ENCODE measurements at regions not wholly inside any gene's neighbourhood (a gene's known extent, or its start where the extent isn't known, plus 50 kb on each side); places are given as distances from the start of the nearest gene placed in this dataset.

GRCh38 chr11:38582756-38583155 is 1984.7 kb upstream of the RAG2 start:
- Histone ChIP-seq H3K79me2 (ENCODE audit: insufficient read depth, low read length) (no peaks in the 10 kb centered on the region), H4K5ac (ENCODE audit: insufficient read length, low read depth, low read length) (no peak overlapping the region), H2BK120ac (ENCODE audit: low read depth, low read length, poor library complexity, severe bottlenecking) (no peak overlapping the region), H2BK20ac (ENCODE audit: low read depth, low read length, poor library complexity, severe bottlenecking) (no peak overlapping the region), H4K8ac (replicated peaks; ENCODE audit: insufficient read length, low read depth, low read length) (no peak overlapping the region), H4K91ac (ENCODE audit: insufficient read length, low read depth, low read length) (no peak overlapping the region), H3K4me1 (ENCODE audit: insufficient read depth, low read length) (no peaks in the 10 kb centered on the region; the same call in 1 of the 2 replicates), H2BK12ac (ENCODE audit: insufficient read length, low read depth, low read length) (no peak overlapping the region), H3K23me2 (ENCODE audit: insufficient read length, low read depth, low read length, poor library complexity, severe bottlenecking) (no peaks in the 10 kb centered on the region), H3K4me2 (ENCODE audit: insufficient read depth, insufficient read length, low read length) (no peak overlapping the region), H3K27ac (ENCODE audit: insufficient read length, low read depth, low read length) (no peak overlapping the region), H3K9me3 (ENCODE audit: control insufficient read depth, low read depth, low read length) (peaks cover 6% of the 10 kb centered on the region), H2BK5ac (ENCODE audit: insufficient read length, low read length) (no peak overlapping the region), H3K56ac (ENCODE audit: insufficient read length, low read depth, low read length) (no peak overlapping the region), H4K20me1 (ENCODE audit: control insufficient read depth, insufficient read depth, insufficient read length) (no peaks in the 10 kb centered on the region), H3K27me3 (ENCODE audit: insufficient read depth, low read length) (no peaks in the 10 kb centered on the region), H2AK5ac (ENCODE audit: insufficient read length, low read length) (no peak overlapping the region), H3K79me1 (ENCODE audit: insufficient read depth, low read depth, low read length, poor library complexity, severe bottlenecking) (no peaks in the 10 kb centered on the region), H2AFZ (ENCODE audit: low read length) (no peak overlapping the region), H2BK15ac (ENCODE audit: low read depth, low read length) (no peak overlapping the region), H3K9ac (ENCODE audit: extremely low read depth, insufficient read length, low read length) (no peak overlapping the region), H3K4ac (ENCODE audit: low read depth, low read length) (no peak overlapping the region), H3K14ac (ENCODE audit: insufficient read depth, low read length) (no peak overlapping the region), H3K18ac (ENCODE audit: insufficient read length, low read depth, low read length) (no peak overlapping the region), H3T11ph (ENCODE audit: low read length) (no peak overlapping the region), H3K23ac (ENCODE audit: insufficient read length, low read depth, low read length) (no peak overlapping the region)
- H3K27ac Mint-ChIP-seq, result peak overlapping the region in 1 of 3 experiments; percentile 74; a peak in 1 of 7 replicates
- WGBS (ENCODE audit: extremely low coverage, insufficient read length, low lambda C conversion rate), result no CpG with 5 or more reads among the region's 3 CpGs
- no peak overlapping the region for H3K4me3 Mint-ChIP-seq
- H3K36me3 Mint-ChIP-seq (ENCODE audit: insufficient read depth in 1 of 3, low read depth in 3 of 3), result peaks cover 9 to 20% (median 14%) of the 10 kb centered on the region in 3 experiments
- peaks cover 9% of the 10 kb centered on the region in 2 experiments for H3K4me1 Mint-ChIP-seq
- peaks cover 14% of the 10 kb centered on the region in 2 experiments for H3K9me3 Mint-ChIP-seq
- no peak for DNase-seq
- TF ChIP-seq CTCF (conservative IDR thresholded peaks at IDR 0.05), result no peak
- H3K27me3 Mint-ChIP-seq (ENCODE audit: low read depth), result no peaks in the 10 kb centered on the region
